Neutrophil (primary cell): ENCODE measurements at regions not wholly inside any gene's neighbourhood (a gene's known extent, or its start where the extent isn't known, plus 50 kb on each side); places are given as distances from the start of the nearest gene placed in this dataset.

Experiments used
- H3K27ac ChIP-seq: fragments of 200-600 bp; sonication (generic); 2 replicates; pipeline ENCODE4 v1.5.1; 2016; ENCODE audit warnings: mild to moderate bottlenecking, moderate library complexity
- H3K27me3 ChIP-seq: fragments of 200-600 bp; sonication (generic); 2 replicates; pipeline ENCODE4 v1.6.0; 2016; ENCODE audit warnings: mild to moderate bottlenecking
- H3K36me3 ChIP-seq: fragments of 200-600 bp; sonication (generic); 2 replicates; pipeline ENCODE4 v1.5.1; 2017
- H3K4me1 ChIP-seq, 2 experiments: fragments of 200-600 bp in 1 of 2; sonication (generic) in 1 of 2; 1 replicate in 1 of 2; 2 replicates in 1 of 2; pipeline versions ENCODE4 v1.5.1 to v1.6.1; 2013 to 2016; ENCODE audit warnings: low read depth in 1 of 2, low read length in 1 of 2, mild to moderate bottlenecking in 1 of 2, moderate library complexity in 1 of 2; ENCODE audit not compliant: control insufficient read depth in 1 of 2, insufficient read depth in 1 of 2
- H3K4me3 ChIP-seq, 2 experiments: fragments of 200-600 bp in 1 of 2; sonication (generic) in 1 of 2; 1 replicate in 1 of 2; 2 replicates in 1 of 2; pipeline ENCODE4 v1.5.1; 2013 to 2016; ENCODE audit warnings: low read depth in 1 of 2, low read length in 1 of 2, mild to moderate bottlenecking in 1 of 2, moderate library complexity in 1 of 2
- H3K9me3 ChIP-seq: fragments of 200-600 bp; sonication (generic); 2 replicates; pipeline ENCODE4 v1.5.1; 2016
- TF ChIP-seq, protein P1 (sequence below): fragments of 200-600 bp; sonication (generic); IDR thresholded peaks from 2 replicates; pipeline ENCODE4 v1.5.1; 2016; ENCODE audit warnings: antibody characterized with exemption

DNA sequence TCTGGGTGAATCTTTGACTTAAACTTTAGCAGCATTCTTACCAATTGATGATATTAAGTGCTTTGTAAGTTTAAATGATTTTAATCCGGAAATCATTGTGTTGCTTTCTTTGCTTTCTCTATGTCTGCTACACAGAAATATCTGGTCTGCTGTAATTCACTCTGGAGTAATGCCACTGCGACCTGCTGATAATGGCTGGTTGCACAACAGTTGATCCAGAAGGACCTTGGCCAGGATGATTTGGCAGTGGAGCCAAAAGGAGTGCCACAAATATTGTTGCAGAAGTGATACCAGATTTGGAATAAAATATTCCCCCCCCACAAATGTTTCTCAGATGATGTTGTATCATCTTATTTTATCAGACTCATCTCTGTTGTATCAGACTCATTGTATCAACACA lies 2063.9 kb downstream of the MRPL39 start:
- Histone ChIP-seq H3K4me1 (no peaks in the 10 kb centered on the region), H3K27ac (no peak overlapping the region), H3K36me3 (no peaks in the 10 kb centered on the region), H3K27me3 (no peaks in the 10 kb centered on the region), H3K9me3 (no peaks in the 10 kb centered on the region), H3K4me3 (no peak overlapping the region)
- TF ChIP-seq, protein P1, sequence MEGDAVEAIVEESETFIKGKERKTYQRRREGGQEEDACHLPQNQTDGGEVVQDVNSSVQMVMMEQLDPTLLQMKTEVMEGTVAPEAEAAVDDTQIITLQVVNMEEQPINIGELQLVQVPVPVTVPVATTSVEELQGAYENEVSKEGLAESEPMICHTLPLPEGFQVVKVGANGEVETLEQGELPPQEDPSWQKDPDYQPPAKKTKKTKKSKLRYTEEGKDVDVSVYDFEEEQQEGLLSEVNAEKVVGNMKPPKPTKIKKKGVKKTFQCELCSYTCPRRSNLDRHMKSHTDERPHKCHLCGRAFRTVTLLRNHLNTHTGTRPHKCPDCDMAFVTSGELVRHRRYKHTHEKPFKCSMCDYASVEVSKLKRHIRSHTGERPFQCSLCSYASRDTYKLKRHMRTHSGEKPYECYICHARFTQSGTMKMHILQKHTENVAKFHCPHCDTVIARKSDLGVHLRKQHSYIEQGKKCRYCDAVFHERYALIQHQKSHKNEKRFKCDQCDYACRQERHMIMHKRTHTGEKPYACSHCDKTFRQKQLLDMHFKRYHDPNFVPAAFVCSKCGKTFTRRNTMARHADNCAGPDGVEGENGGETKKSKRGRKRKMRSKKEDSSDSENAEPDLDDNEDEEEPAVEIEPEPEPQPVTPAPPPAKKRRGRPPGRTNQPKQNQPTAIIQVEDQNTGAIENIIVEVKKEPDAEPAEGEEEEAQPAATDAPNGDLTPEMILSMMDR: no peak

DNA sequence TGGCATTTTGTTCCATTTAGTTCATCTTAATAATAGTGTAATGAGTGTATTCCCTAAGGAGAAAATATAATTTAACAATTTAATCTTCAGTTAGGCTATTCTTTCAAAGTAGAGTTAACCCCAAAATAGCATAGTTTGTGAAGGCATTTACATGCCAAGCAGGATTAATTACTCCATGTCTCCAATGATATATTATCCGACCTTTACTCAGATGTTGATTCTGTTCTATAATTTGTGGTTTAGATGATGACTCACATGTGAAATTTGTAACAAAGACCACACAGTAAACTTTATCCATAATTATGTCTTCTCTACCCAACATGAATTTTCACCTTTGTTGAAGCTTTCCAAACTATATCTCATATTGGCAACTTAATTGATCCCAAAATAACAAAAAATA lies 2065.2 kb downstream of the MRPL39 start:
- Histone ChIP-seq H3K36me3 (no peaks in the 10 kb centered on the region), H3K27me3 (no peaks in the 10 kb centered on the region), H3K27ac (no peak overlapping the region), H3K4me1 (no peaks in the 10 kb centered on the region), H3K4me3 (no peak overlapping the region), H3K9me3 (no peaks in the 10 kb centered on the region)
- TF ChIP-seq, protein P1: no peak

DNA sequence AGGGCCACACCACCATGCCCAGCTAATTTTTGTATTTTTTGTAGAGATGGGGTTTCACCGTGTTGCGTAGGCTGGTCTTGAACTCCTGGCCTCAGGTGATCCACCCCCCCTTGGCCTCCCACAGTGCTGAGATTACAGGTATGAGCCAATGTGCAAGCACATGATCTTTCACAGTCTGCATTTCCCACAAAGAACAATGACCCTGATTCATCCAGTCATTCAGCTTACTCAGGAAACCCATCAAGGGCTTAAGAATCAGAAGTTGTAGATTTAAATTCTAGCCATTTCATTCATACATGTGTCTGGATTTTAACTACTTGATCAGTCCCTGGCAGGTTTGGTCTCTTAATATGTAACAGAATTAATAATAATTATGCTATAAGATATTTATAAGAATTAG lies 2065.7 kb downstream of the MRPL39 start:
- TF ChIP-seq, protein P1: no peak
- no peak overlapping the region for H3K27ac ChIP-seq
- no peaks in the 10 kb centered on the region for H3K27me3 ChIP-seq
- H3K4me1 ChIP-seq: no peaks in the 10 kb centered on the region
- no peaks in the 10 kb centered on the region for H3K36me3 ChIP-seq
- H3K9me3 ChIP-seq: no peaks in the 10 kb centered on the region
- H3K4me3 ChIP-seq: no peak overlapping the region

DNA sequence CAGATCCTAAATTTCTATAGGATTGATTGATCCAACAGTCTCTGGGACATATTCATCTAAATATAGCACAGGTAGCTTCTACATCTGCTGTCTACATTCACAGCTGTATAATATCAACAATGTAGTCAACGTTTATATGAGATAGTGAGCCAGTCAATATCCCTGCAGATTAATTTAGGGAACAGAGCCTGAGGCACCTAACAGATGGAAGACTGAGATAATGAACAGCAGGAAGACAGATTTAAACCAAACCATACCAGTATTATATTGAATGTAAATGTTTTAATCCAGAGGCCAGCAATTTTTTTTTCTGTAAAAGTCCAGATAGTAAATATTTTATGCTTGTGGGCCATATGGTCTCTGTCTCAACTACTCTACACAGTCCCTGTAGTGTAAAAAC lies 2072.4 kb downstream of the MRPL39 start:
- TF ChIP-seq, protein P1: no peak
- Histone ChIP-seq H3K4me3 (no peak overlapping the region), H3K27me3 (no peaks in the 10 kb centered on the region), H3K27ac (no peak overlapping the region), H3K4me1 (no peaks in the 10 kb centered on the region), H3K9me3 (no peaks in the 10 kb centered on the region), H3K36me3 (no peaks in the 10 kb centered on the region)

DNA sequence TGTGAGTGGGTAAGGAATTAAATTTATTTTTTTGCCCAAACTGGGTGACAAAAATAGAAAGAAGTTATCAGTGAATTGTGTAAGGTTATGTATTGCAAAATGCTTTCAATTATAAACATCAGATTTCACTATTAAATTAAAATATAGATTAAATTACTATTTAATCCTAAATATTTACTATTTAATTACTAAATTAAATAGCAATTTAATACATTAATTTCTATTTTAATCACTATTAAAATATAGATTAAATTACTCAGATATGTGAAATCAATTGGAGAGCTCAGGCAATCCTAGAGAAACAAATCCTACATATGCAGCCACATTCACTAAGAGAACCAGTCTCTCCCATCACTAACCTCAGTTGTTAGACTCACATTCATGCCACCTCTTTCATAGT lies 2075.8 kb downstream of the MRPL39 start:
- H3K9me3 ChIP-seq: no peaks in the 10 kb centered on the region
- no peaks in the 10 kb centered on the region for H3K4me1 ChIP-seq
- H3K4me3 ChIP-seq: no peak overlapping the region
- no peak overlapping the region for H3K27ac ChIP-seq
- H3K27me3 ChIP-seq: no peaks in the 10 kb centered on the region
- TF ChIP-seq, protein P1: no peak
- H3K36me3 ChIP-seq: no peaks in the 10 kb centered on the region

DNA sequence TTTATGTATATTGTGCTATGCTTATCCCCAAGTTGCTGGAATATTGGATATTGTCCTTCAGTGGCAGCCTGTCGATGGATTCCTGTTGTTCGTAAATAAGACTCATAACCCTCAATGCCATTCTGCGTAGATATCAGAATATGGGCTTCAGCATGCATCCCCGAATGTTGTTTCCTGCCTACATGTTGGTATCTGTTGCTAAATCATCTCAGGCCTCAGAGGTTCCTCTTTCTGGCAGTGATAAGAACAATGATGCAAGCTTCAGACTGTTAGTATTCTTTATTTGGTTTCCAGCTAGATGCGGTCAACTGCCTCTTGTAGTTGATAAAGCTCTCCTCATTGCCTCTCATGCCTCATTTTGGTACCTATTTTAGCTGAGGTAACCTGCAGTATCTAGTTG lies 2082.6 kb downstream of the MRPL39 start:
- Histone ChIP-seq H3K27ac (no peak overlapping the region), H3K9me3 (no peaks in the 10 kb centered on the region), H3K4me1 (no peaks in the 10 kb centered on the region), H3K27me3 (no peaks in the 10 kb centered on the region), H3K36me3 (no peaks in the 10 kb centered on the region), H3K4me3 (no peak overlapping the region)
- TF ChIP-seq, protein P1: no peak
